Neural cell (in vitro differentiated cells): ENCODE measurements at regions not wholly inside any gene's neighbourhood (a gene's known extent, or its start where the extent isn't known, plus 50 kb on each side); places are given as distances from the start of the nearest gene placed in this dataset.

Experiments
- H2AFZ ChIP-seq: fragments of 200-600, 300-800 bp; sonication (generic), shearing (Covaris generic); 2 replicates; pipeline ENCODE4 v1.6.0; 2014; ENCODE audit warnings: low read depth, mild to moderate bottlenecking, antibody characterized with exemption, low read length, moderate library complexity
- H3F3A ChIP-seq: fragments of 200-600 bp; shearing (Covaris generic); 2 replicates; pipeline ENCODE4 v1.6.1; 2016; ENCODE audit warnings: mild to moderate bottlenecking, moderate library complexity, mixed read lengths, antibody characterized with exemption, low read length; ENCODE audit not compliant: insufficient read depth, poor library complexity, severe bottlenecking
- H3K27ac ChIP-seq: fragments of 200-600, 300-800 bp; sonication (generic), shearing (Covaris generic); 2 replicates; pipeline ENCODE4 v1.5.1; 2014; ENCODE audit warnings: mild to moderate bottlenecking, low read length, moderate library complexity
- H3K27me3 ChIP-seq: fragments of 300-800, 200-600 bp; sonication (generic), shearing (Covaris generic); 2 replicates; pipeline ENCODE4 v1.6.0; 2014; ENCODE audit warnings: mild to moderate bottlenecking, low read depth, low read length, moderate library complexity; ENCODE audit not compliant: insufficient read depth
- H3K36me3 ChIP-seq: fragments of 300-800, 200-600 bp; sonication (generic), shearing (Covaris generic); 2 replicates; pipeline ENCODE4 v1.5.1; 2014; ENCODE audit warnings: mild to moderate bottlenecking, antibody characterized with exemption, low read length, moderate library complexity; ENCODE audit not compliant: insufficient read depth
- H3K4me2 ChIP-seq: fragments of 300-800, 200-600 bp; sonication (generic), shearing (Covaris generic); 2 replicates; pipeline ENCODE4 v1.6.0; 2014; ENCODE audit warnings: mild to moderate bottlenecking, low read length
- H3K4me3 ChIP-seq: fragments of 300-800, 200-600 bp; sonication (generic), shearing (Covaris generic); 2 replicates; pipeline ENCODE4 v1.5.1; 2014; ENCODE audit warnings: mild to moderate bottlenecking, low read length, moderate library complexity
- H3K79me2 ChIP-seq: fragments of 200-600 bp; shearing (Covaris generic); replicated peaks from 2 replicates; pipeline ENCODE4 v1.6.0; 2014; ENCODE audit warnings: mild to moderate bottlenecking, low read length, moderate library complexity; ENCODE audit not compliant: insufficient read depth
- H3K9ac ChIP-seq: fragments of 300-800, 200-600 bp; sonication (generic), shearing (Covaris generic); 2 replicates; pipeline ENCODE4 v1.6.1; 2016; ENCODE audit warnings: mild to moderate bottlenecking, low read length, mixed read lengths
- H3K9me2 ChIP-seq: fragments of 200-600 bp; shearing (Covaris generic); 2 replicates; pipeline ENCODE4 v1.6.1; 2016; ENCODE audit warnings: mild to moderate bottlenecking, low read length, mixed read lengths; ENCODE audit not compliant: insufficient read depth
- H3K9me3 ChIP-seq: fragments of 200-600, 300-800 bp; sonication (generic), shearing (Covaris generic); 2 replicates; pipeline ENCODE4 v1.6.1; 2016; ENCODE audit warnings: mild to moderate bottlenecking, mixed run types, low read length, moderate library complexity, mixed read lengths
- H4K20me1 ChIP-seq: fragments of 200-600 bp; shearing (Covaris generic); 2 replicates; pipeline ENCODE4 v1.6.1; 2016; ENCODE audit warnings: mild to moderate bottlenecking, mixed run types; ENCODE audit not compliant: insufficient read depth
- CTCF ChIP-seq: fragments of 450-650 bp; IDR thresholded peaks from 2 replicates; pipeline ENCODE4 v1.5.1; 2014; ENCODE audit warnings: antibody characterized with exemption, mild to moderate bottlenecking, moderate library complexity; ENCODE audit not compliant: poor library complexity, severe bottlenecking
- EP300 ChIP-seq: fragments of 450-650 bp; conservative IDR thresholded peaks from 2 replicates; pipeline ENCODE4 v1.6.1; 2014; ENCODE audit warnings: antibody characterized with exemption, mild to moderate bottlenecking, moderate library complexity; ENCODE audit not compliant: poor library complexity, severe bottlenecking
- EZH2 ChIP-seq: fragments of 200-600, 300-800 bp; shearing (Covaris generic), sonication (generic); IDR thresholded peaks from 2 replicates; pipeline ENCODE4 v1.6.1; 2014; ENCODE audit warnings: antibody characterized with exemption, low read length, borderline replicate concordance, mild to moderate bottlenecking; ENCODE audit not compliant: insufficient read depth, poor library complexity, severe bottlenecking
- MXI1 ChIP-seq: fragments of 450-650 bp; conservative IDR thresholded peaks from 2 replicates; pipeline ENCODE4 v1.6.1; 2014; ENCODE audit warnings: antibody characterized with exemption, mild to moderate bottlenecking; ENCODE audit not compliant: poor library complexity, severe bottlenecking
- POLR2AphosphoS5 ChIP-seq: IDR thresholded peaks from 2 replicates; pipeline ENCODE4 v1.6.1; 2012
- RAD21 ChIP-seq: fragments of 450-650 bp; conservative IDR thresholded peaks from 2 replicates; pipeline ENCODE4 v1.6.1; 2014; ENCODE audit warnings: antibody characterized with exemption, mild to moderate bottlenecking, moderate library complexity
- REST ChIP-seq: IDR thresholded peaks from 2 replicates; pipeline ENCODE4 v1.6.1; 2012; ENCODE audit warnings: borderline replicate concordance
- SMC3 ChIP-seq: fragments of 450-650 bp; conservative IDR thresholded peaks from 2 replicates; pipeline ENCODE4 v1.6.1; 2014; ENCODE audit warnings: antibody characterized with exemption, mild to moderate bottlenecking, moderate library complexity; ENCODE audit not compliant: poor library complexity
- TAF1 ChIP-seq: IDR thresholded peaks from 2 replicates; pipeline ENCODE4 v1.6.1; 2012; ENCODE audit warnings: low read depth

- Histone ChIP-seq H4K20me1 (no peaks in the 10 kb centered on the region), H3K4me3 (no peak overlapping the region), H3K27ac (no peak overlapping the region), H3K27me3 (no peaks in the 10 kb centered on the region), H3K36me3 (no peaks in the 10 kb centered on the region), H3K4me2 (no peak overlapping the region), H2AFZ (no peak overlapping the region), H3K79me2 (no peaks in the 10 kb centered on the region), H3K9me3 (no peaks in the 10 kb centered on the region), H3K9me2 (no peaks in the 10 kb centered on the region), H3F3A (no peaks in the 10 kb centered on the region), H3K9ac (no peak overlapping the region)
- TF ChIP-seq RAD21 (no peak), EP300 (no peak), SMC3 (no peak), POLR2AphosphoS5 (no peak), MXI1 (no peak), TAF1 (no peak), REST (no peak), CTCF (no peak), EZH2 (no peak)
Measured at GRCh38 chr10:62651341-62651740, 153.2 kb upstream of the ADO start.

GRCh38 chr10:62652114-62652513 is 152.4 kb upstream of the ADO start:
- no peaks in the 10 kb centered on the region for H3K9me3 ChIP-seq
- H3K36me3 ChIP-seq: no peaks in the 10 kb centered on the region
- H3K79me2 ChIP-seq: no peaks in the 10 kb centered on the region
- no peak overlapping the region for H2AFZ ChIP-seq
- no peak overlapping the region for H3K4me2 ChIP-seq
- H4K20me1 ChIP-seq: no peaks in the 10 kb centered on the region
- H3K9ac ChIP-seq: no peak overlapping the region
- H3K27me3 ChIP-seq: no peaks in the 10 kb centered on the region
- no peak for TF ChIP-seq RAD21
- TF ChIP-seq MXI1: no peak
- no peak for TF ChIP-seq TAF1
- no peak for TF ChIP-seq POLR2AphosphoS5
- TF ChIP-seq CTCF: no peak
- no peaks in the 10 kb centered on the region for H3F3A ChIP-seq
- H3K27ac ChIP-seq: no peak overlapping the region
- no peaks in the 10 kb centered on the region for H3K9me2 ChIP-seq
- H3K4me3 ChIP-seq: no peak overlapping the region
